ENCODE measurements at regions not wholly inside any gene's neighbourhood (a gene's known extent, or its start where the extent isn't known, plus 50 kb on each side); places are given as distances from the start of the nearest gene placed in this dataset.

DNA sequence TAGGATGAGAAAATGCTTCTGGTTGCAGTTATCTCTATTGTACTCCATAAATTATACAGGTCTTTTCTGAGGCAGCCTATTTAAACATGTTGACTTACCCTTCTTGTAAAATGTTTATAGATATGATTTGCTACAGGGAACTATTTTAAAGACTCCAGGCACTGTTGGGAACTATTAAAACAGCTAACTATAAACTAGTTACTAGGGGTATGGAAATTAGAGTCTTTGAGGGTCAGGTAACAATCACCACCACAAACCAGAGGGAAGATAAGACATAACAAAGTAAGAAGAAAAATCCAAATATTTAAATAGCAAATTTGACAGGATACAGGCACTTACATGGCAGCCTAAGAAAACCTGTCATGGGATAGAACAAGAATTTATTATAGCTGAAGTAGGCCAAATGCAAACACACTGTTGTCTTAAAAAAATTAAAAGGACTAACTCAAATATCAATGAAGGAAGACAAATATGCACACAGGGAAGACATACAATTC lies 251.0 kb upstream of the CWC22 start:
- no peak for TF ChIP-seq POLR2A (IDR thresholded peaks at IDR 0.05)
- TF ChIP-seq, protein P1, sequence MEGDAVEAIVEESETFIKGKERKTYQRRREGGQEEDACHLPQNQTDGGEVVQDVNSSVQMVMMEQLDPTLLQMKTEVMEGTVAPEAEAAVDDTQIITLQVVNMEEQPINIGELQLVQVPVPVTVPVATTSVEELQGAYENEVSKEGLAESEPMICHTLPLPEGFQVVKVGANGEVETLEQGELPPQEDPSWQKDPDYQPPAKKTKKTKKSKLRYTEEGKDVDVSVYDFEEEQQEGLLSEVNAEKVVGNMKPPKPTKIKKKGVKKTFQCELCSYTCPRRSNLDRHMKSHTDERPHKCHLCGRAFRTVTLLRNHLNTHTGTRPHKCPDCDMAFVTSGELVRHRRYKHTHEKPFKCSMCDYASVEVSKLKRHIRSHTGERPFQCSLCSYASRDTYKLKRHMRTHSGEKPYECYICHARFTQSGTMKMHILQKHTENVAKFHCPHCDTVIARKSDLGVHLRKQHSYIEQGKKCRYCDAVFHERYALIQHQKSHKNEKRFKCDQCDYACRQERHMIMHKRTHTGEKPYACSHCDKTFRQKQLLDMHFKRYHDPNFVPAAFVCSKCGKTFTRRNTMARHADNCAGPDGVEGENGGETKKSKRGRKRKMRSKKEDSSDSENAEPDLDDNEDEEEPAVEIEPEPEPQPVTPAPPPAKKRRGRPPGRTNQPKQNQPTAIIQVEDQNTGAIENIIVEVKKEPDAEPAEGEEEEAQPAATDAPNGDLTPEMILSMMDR (IDR thresholded peaks at IDR 0.05): no peak

Data from right lobe of liver (tissue), 4 donors.